Renal cortex interstitium (tissue), 11 donors: ENCODE measurements at regions not wholly inside any gene's neighbourhood (a gene's known extent, or its start where the extent isn't known, plus 50 kb on each side); places are given as distances from the start of the nearest gene placed in this dataset.
A peak's percentile ranks its signal among the peaks of the same experiment; 100 is the strongest.

Source experiments
- DNase-seq, 11 donors: peaks; one replicate each; pipeline ENCODE4 v3.0.0-alpha.2; 2013; ENCODE audit warnings: low read depth in 9 of 11, low spot score in 4 of 11; ENCODE audit errors: extremely low read depth in 1 of 11

DNA sequence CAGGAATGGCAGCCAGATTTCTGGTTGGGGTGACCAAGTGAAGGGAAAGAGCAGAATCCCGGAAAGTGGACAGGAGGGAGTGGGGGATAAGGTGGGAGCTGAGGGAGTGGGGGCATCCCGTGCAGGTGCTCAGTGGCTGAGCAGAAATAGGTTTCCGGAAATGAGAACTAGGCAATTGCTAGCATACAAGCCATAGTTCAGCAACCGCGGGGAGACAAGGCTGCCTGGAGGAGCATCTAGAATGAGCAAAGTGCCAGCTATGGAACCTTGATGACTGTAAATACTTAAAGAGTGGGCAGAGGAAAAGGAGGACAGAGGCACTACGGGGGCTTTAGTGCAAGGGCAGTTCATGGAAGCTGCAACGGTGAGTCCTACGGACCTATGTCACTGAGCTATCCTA is 220.2 kb downstream of the BCL11A start:
- no peak for DNase-seq

DNA sequence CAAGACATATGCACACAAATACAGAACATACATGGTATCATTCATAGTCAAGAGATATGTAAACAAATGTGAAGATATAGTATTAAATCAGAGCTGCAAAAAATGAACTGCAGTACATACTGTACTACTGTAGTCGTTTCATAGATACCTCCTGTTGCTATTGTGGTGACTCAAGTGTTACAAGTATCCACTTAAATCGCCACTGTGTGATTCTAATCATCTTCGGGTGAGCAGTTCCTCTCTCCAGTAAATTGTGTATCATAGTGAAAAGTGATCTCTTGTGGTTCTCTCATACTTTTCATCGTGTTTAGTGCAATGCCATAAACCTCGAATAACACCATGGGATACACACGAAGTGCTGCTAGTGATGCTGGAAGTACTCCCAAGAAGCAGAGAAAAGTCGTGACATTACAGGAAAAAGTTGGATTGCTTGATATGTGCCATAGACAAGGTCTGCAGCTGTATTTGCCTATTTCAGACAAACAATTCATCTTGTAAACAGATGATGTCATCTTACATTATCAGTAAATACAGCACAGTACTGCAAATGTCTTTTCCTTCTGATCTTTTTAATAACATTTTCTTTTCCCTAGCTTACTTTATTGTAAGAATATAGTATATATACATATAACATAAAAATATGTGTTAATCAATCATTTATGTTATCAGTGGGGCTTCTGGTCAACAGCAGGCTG is 222.2 kb downstream of the BCL11A start:
- no peak for DNase-seq

DNA sequence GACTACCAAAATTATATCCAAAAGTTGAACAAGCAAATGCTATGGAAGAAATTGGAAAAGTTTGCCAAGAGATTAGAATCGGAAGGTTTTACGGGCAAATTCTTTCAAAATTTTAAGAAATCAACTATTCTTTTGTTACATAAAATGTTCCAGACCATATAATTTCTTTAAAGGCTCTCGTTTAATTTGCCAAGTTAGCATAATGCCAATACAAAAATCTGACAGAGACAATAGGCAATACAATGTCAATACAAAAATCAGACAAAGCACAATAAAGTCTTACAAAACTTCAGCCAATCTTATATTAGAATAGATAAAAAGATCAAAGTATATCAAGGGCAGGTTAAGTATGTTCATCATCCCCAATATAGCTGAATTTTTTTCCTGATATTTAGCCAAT is 224.2 kb downstream of the BCL11A start:
- no peak for DNase-seq

DNA sequence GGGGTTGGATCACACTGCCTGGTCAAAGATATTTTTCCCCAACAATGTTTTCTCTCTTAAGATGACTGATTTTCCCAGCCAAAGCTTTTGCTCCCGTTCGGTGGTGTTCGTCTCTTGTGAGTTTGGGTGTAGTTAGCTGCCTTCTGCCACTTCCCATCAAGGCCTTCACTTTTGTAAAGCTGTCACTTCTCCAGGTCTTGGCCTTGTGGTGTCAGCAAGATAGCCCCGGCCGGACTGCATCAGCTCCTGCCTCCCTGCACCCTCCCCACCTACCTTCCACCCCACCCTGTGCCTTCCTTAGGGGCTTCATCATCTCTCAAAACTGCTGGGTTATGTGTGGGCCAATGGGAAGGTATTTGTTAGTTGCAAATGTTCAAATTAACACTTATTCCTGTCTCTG is 228.9 kb downstream of the BCL11A start:
- DNase-seq = no peak

DNA sequence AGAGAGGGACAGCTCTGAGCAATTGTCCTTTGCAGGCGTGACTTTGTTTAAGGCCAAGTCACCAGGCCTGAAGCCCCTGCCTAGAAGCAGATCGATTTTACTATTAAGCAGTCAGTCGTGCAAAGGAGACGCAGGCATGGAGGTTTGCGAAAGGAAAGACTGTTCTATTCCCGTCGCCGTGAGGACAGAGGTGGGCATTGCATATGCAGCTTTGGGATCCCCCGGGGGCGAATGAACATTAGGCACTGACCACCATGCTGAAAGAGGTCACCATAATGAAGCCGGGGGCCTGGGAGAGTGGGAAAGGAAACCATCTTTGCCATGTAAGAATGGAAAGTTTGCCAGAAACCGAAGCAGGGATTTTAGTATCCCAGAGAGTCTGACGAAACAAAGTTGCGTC is 231.6 kb downstream of the BCL11A start:
- no peak for DNase-seq

DNA sequence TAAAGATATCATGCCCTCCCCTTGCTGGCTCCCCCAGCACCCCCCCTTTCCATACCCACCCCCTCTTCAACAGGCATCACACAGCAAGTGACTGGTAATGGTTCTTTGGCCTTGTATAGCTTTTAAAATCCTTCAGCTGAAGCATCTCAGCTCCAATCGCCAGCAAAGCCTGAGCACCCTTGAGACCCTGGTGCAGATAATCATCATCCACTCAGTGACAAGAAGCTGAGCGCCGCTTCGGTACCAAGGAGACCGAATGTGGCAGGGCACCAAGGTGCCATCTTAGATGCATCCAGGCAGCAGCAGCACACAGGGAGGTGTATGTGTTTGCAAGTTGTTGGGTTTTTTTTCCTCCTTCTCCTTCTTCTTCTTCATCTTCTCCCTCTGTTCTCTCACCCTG is 232.7 kb downstream of the BCL11A start:
- no peak for DNase-seq

DNA sequence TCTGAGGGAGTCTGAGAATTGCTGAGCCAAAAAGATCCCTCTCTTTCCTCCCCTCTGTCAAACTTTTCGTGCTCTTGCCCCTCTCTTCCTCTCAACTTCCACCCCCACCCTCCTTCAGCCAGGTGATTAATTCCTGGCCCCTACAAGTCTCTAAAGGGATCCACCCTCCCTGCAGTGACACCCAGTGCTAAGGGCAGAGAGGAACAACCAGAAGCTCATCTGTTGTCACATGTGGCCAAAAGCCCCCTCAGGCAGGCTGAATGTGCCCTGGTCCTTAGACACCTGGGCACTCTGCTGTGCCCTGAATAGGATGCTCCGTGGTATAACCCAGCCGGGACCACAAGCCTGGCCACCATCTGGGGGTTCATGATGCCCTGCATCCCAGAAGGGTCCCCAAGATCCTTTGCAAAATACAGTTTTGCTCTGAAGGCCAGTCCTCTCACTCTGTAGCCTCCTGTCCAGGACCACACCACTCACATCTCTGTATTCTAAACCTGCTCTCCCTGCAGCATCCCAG is 234.4 kb downstream of the BCL11A start:
- DNase-seq = no peak

DNA sequence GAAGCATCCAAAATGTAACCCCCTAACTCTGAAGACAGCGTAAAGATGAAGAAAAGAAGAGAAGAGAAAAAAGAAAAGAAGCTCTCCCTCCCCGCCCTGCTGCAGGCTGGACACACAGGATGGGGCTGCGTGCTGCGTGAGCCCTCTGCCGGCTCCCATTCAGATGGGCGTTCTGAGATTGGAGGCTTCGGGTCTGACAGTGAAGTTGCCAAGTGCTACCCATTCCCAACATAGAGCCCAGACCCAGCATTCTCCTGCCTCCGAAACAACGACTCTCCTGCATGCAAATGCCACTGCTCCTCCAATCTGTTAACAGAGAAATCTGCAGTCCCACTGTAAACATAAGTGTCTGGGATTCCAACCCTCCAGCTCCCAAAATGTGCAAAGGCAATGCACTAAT is 234.9 kb downstream of the BCL11A start:
- DNase-seq = no peak

DNA sequence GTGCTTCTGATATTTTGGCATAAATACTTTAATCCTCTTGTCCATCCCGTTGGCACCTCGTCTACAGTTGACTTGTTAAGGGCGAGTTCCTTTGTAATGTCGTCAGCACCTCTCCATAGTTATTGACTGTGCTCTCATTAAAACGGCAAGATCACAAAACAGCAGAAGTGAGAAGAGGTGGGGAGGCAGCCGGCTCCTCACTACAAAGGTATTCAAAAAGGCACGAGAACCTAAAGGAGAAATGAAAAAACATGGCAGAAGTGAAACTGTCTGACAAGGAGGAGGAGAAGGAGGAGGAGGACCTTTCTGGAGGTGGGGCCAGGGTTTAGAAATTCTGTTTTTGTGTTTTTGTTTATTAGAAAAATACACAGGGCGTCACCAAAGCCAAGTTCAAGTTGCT is 235.6 kb downstream of the BCL11A start:
- DNase-seq = no peak

DNA sequence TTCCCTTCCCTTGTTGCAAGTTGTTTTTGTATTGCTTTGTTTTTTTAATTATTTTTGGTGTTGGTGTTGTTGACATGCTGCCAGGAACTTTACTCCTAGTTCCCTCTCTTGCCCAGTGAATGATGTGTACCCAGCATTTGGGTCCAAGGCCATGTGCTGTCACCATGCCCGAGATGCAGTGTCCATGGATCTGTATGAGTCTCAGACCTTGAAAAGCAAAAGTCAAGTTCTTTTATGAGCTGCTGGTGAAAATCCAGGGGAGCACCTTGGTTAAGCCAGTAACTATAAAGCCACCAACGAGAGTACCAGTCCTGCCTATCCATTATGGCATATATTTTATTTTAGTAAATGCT is 236.4 kb downstream of the BCL11A start:
- no peak for DNase-seq

DNA sequence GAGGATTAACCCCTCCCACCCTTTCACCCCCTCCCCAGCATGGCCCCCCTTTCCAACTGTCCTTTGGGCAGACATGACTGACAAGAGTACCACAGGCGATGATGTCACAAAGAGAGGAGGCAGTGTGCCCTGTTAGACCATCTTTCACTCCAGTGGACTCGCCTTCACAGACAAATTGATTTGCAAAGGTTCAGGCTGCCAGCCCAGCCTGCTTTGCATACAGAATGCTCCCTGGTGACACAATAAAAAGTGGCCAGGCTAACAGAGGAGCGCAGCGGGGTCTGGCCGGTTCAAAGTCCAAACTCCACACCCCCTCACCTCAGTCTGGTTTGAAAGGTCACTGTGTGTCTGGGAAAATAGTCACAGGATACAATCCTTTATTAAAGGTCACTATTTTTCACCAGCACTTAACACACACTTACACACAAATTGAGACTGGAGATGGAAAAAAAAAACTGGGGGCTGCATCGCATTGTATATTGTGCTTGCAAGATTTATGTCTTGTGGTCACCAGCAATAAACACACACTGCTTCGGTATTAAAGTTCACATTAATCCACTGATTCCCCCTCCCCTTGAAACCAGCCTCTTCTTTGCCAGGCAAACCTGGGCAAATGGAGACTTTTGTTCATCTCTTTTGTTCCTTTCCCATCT is 236.9 kb downstream of the BCL11A start:
- DNase-seq = peak in 3 of 11 donors; percentile 25 to 41 (median 33)

DNA sequence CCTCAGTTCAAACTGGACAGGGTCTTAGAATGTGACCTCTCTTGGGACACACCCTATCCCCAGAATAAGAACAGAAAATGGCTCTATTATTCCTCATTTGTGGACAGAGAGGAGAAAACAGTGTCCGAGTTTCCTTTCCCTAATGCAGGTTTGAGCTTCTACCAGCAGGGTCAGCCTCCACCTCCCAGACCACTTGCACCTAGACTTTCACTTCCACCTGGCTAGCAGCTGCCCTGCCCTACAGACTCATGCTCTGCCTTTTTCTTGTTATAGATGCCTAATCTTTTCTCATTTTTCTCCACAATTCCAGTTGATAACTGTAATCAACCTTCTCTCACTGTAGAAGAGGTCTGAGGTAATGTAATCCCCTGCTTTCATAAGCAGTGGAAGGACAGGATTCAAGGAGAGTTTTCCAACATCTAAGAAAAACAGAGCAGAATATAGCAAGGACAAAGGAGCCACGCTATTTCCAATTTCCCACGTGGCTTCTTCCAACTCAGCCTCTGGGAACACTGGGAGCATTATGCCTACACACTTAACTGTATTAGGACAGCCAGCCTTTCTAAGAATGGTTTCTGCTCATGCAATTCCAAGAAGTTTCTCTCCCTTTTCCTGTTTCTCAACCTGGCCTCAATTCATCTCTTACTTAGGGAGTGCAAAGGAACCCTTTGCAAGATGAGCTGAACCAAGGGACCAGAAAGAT is 239.8 kb downstream of the BCL11A start:
- DNase-seq = no peak

DNA sequence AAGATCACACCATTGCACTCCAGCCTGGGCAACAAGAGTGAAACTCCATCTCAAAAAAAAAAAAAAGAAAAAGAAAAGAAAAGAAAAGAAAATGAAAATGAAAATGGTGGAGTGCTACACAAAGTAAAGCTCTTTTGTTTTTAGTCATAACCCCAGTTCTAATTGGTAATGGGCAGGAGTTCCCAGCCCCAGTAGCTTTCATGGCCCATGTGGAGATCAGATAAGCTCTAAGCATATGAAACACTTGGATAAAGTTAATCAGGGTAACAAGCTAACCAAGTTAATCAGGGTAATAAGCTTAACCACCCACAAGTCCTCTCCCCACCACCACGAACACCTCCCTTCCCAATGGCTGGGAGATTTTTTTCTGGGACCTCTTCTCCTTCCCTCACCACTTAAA is 240.8 kb downstream of the BCL11A start:
- DNase-seq = no peak

DNA sequence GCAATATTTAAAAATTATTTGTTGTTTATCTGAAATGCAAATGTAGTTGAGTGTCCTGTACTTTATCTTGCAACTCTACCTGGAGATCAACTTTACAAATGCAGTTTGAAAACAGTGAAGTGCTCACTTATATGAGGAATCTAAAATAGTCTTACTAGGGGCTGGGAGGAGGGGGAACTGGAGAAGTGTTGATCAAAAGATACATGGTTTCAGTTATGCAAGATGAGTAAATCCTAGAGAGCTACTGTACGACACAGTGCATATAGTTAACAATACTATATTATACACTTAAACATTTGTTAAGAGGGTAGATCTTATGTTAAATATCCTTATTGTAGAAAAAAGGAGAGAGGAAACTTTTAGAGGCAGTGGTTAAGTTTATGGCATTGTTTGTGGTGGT is 241.9 kb downstream of the BCL11A start:
- DNase-seq = no peak

DNA sequence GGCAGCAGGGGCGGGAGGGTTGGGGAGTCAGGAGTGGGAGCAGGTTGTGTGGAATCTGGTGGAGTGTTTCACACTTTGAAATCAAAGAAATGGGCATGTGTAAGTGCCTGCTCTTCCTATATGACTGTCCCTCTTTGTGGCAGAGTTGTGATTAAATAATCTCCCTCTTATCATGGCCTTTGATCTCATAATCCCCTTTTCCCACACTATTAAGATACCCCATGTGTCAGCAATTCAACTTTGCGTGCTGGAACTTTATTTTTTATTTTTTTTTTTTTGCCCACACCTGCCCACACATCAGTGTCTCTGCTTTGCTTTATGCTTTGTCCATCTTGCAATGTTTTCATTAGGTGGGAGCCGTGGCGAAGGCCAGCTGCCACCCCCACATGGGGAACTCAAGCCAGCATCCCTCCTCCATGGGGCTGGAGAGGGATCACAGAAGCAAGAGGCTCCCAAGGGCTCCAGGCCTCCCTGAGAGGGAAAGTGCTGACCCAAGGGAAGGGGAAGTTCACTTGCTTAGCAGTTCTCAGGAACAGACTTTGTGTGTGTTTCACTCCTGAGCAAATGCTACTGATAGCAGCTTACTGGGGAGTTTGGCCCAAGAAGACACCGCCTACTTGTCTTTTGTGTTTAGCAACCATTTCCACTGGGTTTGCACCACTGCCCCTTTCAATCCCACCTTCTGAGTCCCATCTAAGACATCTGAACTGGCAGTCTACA is 243.4 kb downstream of the BCL11A start:
- no peak for DNase-seq

DNA sequence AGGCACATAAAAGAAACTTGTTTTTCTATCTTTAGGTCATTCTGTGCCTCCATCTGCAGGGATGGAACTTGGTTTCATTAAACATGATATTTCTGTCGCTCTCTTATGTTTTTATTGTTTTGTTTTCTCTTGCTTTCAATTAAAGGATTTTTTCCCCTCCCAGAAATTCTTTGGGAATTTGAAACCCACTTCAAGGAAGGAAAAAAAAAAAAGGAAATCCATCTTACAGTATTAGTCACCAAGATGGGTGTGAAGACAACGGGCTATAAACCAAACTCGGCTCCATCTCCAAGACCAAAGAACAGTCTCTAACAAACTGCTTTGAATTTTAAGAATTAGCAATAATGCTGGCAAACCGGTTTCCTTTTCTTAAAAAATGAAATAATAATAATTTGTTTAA is 244.1 kb downstream of the BCL11A start:
- no peak for DNase-seq

DNA sequence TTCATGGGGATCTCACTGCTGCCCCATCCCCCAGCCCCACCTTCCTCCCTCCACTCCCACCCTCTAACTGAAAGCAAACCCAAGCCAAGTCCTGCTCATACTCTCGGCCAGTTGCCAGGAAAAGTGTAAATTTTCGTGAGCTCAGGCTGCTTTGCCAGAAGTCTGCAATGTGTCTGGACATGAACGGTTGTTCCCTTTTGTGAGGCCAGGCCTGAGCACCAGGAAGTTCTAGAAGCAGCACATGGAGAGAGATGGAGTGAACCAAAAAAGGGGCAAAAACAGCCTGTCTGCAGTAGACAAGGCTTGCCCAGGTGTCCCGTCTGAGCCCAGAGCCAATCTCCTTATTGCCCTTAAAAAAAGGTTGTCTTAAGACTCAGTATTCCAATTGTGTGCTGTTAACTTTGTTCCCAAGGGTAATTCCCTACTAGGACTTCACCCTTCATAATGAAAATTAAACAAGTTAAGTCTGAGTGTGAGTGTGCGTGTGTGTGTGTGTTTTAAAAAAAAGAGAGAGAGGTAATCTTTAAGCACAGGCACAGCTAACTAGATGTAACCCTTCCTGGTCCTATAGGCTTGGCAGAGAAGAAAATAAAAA is 247.1 kb downstream of the BCL11A start:
- DNase-seq = peak in 1 of 11 donors; percentile 38

DNA sequence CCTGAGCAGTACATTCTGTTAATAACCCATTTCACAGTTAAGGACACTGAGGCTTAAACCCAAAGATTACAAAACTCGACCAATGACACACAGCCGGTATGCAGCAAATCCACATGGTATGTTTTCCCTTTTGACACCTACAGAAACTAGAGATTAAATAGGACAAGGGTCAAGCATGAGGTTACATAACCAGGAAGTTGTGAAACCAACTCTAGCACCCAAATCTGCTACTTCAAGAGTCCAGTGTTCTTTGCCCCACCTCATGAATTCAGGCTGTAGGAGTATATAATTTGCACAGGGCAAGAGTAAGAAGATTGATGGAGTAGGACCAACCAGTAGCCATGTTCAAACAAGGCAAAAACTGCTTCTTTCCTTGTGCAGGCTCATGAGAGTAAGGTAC is 249.8 kb downstream of the BCL11A start:
- no peak for DNase-seq

DNA sequence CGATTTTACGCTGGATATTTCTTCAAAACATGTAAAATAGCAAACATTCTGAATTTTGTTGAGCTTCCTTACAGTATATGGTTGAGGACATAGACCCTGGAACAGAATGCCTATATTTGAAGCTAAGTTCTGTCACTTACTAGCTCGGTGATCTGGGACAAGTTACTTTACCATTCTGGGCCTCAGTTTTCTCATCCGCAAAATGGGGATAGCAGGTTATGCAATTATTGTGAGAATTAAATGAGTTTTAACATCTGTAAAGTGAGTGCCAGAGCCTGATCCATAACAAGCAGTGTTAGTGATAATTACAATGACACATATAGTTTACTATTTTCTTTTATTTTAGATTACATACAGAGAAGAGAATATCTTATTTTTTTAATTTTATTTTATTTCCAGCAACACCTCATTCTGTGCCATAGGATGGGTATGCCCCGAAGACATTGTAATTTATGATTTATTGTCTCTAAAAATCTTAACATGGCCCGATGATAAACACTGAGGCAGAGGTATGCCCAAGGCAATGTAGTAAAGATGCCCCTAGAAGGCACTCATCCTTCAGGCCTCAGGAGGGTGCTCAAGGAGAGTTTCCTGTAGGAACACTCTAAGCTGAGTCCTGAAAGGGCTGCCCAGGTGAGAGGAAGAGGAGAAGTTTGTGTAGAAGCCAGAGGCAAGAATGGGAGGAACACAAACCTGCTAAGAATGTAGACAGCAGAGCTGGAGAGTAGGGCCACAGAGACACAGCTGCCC is 250.9 kb downstream of the BCL11A start:
- no peak for DNase-seq
